ENCODE measurements at regions not wholly inside any gene's neighbourhood (a gene's known extent, or its start where the extent isn't known, plus 50 kb on each side); places are given as distances from the start of the nearest gene placed in this dataset.

- H4K20me1 ChIP-seq (ENCODE audit: control insufficient read depth, extremely low read depth, insufficient read depth, low read length), result no peaks in the 10 kb centered on the region
- DNase-seq (ENCODE audit: low read depth in 2 of 2), result no peak
- no peaks in the 10 kb centered on the region for H3K79me2 ChIP-seq (ENCODE audit: control insufficient read depth, insufficient read depth, low read length)
- no peaks in the 10 kb centered on the region for H3K4me1 ChIP-seq (ENCODE audit: control insufficient read depth, extremely low read depth, insufficient read depth, low read length)
- no peak overlapping the region for H3K4me3 ChIP-seq (replicated peaks in 1 of 4; ENCODE audit: control extremely low read depth in 1 of 4, insufficient read depth in 1 of 4, low read depth in 3 of 4, low read length in 4 of 4)
- H2AFZ ChIP-seq (ENCODE audit: low read length), result no peak overlapping the region
- no peaks in the 10 kb centered on the region for H3K9me3 ChIP-seq (ENCODE audit: control insufficient read depth, insufficient read depth, low read depth, low read length)
- H3K4me2 ChIP-seq (ENCODE audit: extremely low read depth, insufficient read depth, low read length), result no peak overlapping the region
- H3K36me3 ChIP-seq (ENCODE audit: control insufficient read depth, insufficient read depth, low read length), result no peaks in the 10 kb centered on the region
- TF ChIP-seq CTCF (conservative IDR thresholded peaks at IDR 0.05 in 1 of 2, IDR thresholded peaks at IDR 0.05 in 1 of 2; ENCODE audit: low read depth in 1 of 2, low read length in 2 of 2), result no peak
- no peak for TF ChIP-seq EZH2 (IDR thresholded peaks at IDR 0.05; ENCODE audit: low read length, missing control alignments)
- no peaks in the 10 kb centered on the region for H3K27me3 ChIP-seq (ENCODE audit: control insufficient read depth, insufficient read depth, low read length)
- H3K9ac ChIP-seq (ENCODE audit: insufficient read depth, low read length), result no peak overlapping the region
- H3K27ac ChIP-seq (ENCODE audit: insufficient read depth, low read length), result no peak overlapping the region
These were observed 94.0 kb upstream of the TLK1 start for GRCh38 chr2:171254666-171255065.

GRCh38 chr2:171253900-171254650 is 93.4 kb upstream of the TLK1 start:
- no peak for TF ChIP-seq EZH2 (IDR thresholded peaks at IDR 0.05; ENCODE audit: low read length, missing control alignments)
- no peak for TF ChIP-seq CTCF (conservative IDR thresholded peaks at IDR 0.05 in 1 of 2, IDR thresholded peaks at IDR 0.05 in 1 of 2; ENCODE audit: low read depth in 1 of 2, low read length in 2 of 2)
- Histone ChIP-seq H3K4me1 (ENCODE audit: control insufficient read depth, extremely low read depth, insufficient read depth, low read length) (no peaks in the 10 kb centered on the region), H3K4me2 (ENCODE audit: extremely low read depth, insufficient read depth, low read length) (no peak overlapping the region)

GRCh38 chr2:171253279-171253678 is 92.6 kb upstream of the TLK1 start:
- no peaks in the 10 kb centered on the region for H3K79me2 ChIP-seq (ENCODE audit: control insufficient read depth, insufficient read depth, low read length)
- no peak overlapping the region for H2AFZ ChIP-seq (ENCODE audit: low read length)
- H3K27me3 ChIP-seq (ENCODE audit: control insufficient read depth, insufficient read depth, low read length), result no peaks in the 10 kb centered on the region
- no peak overlapping the region for H3K4me2 ChIP-seq (ENCODE audit: extremely low read depth, insufficient read depth, low read length)
- TF ChIP-seq CTCF (conservative IDR thresholded peaks at IDR 0.05 in 1 of 2, IDR thresholded peaks at IDR 0.05 in 1 of 2; ENCODE audit: low read depth in 1 of 2, low read length in 2 of 2), result no peak
- TF ChIP-seq EZH2 (IDR thresholded peaks at IDR 0.05; ENCODE audit: low read length, missing control alignments), result no peak
- H3K9ac ChIP-seq (ENCODE audit: insufficient read depth, low read length), result no peak overlapping the region
- no peak overlapping the region for H3K4me3 ChIP-seq (replicated peaks in 1 of 4; ENCODE audit: control extremely low read depth in 1 of 4, insufficient read depth in 1 of 4, low read depth in 3 of 4, low read length in 4 of 4)
- H3K4me1 ChIP-seq (ENCODE audit: control insufficient read depth, extremely low read depth, insufficient read depth, low read length), result no peaks in the 10 kb centered on the region
- no peaks in the 10 kb centered on the region for H4K20me1 ChIP-seq (ENCODE audit: control insufficient read depth, extremely low read depth, insufficient read depth, low read length)
- no peaks in the 10 kb centered on the region for H3K9me3 ChIP-seq (ENCODE audit: control insufficient read depth, insufficient read depth, low read depth, low read length)
- no peaks in the 10 kb centered on the region for H3K36me3 ChIP-seq (ENCODE audit: control insufficient read depth, insufficient read depth, low read length)
- DNase-seq (ENCODE audit: low read depth in 2 of 2), result no peak
- H3K27ac ChIP-seq (ENCODE audit: insufficient read depth, low read length), result no peak overlapping the region

More at GRCh38 chr2:171253900-171254650, 93.4 kb upstream of the TLK1 start:
- H3K9ac ChIP-seq (ENCODE audit: insufficient read depth, low read length), result no peak overlapping the region
- no peak overlapping the region for H3K4me3 ChIP-seq (replicated peaks in 1 of 4; ENCODE audit: control extremely low read depth in 1 of 4, insufficient read depth in 1 of 4, low read depth in 3 of 4, low read length in 4 of 4)
- H3K79me2 ChIP-seq (ENCODE audit: control insufficient read depth, insufficient read depth, low read length), result no peaks in the 10 kb centered on the region
- no peak overlapping the region for H2AFZ ChIP-seq (ENCODE audit: low read length)
- H3K27me3 ChIP-seq (ENCODE audit: control insufficient read depth, insufficient read depth, low read length), result no peaks in the 10 kb centered on the region
- no peak overlapping the region for H3K27ac ChIP-seq (ENCODE audit: insufficient read depth, low read length)
- H3K36me3 ChIP-seq (ENCODE audit: control insufficient read depth, insufficient read depth, low read length), result no peaks in the 10 kb centered on the region
- no peaks in the 10 kb centered on the region for H3K9me3 ChIP-seq (ENCODE audit: control insufficient read depth, insufficient read depth, low read depth, low read length)
- no peaks in the 10 kb centered on the region for H4K20me1 ChIP-seq (ENCODE audit: control insufficient read depth, extremely low read depth, insufficient read depth, low read length)
- DNase-seq (ENCODE audit: low read depth in 2 of 2), result no peak
